ENCODE measurements at regions not wholly inside any gene's neighbourhood (a gene's known extent, or its start where the extent isn't known, plus 50 kb on each side); places are given as distances from the start of the nearest gene placed in this dataset.

DNA sequence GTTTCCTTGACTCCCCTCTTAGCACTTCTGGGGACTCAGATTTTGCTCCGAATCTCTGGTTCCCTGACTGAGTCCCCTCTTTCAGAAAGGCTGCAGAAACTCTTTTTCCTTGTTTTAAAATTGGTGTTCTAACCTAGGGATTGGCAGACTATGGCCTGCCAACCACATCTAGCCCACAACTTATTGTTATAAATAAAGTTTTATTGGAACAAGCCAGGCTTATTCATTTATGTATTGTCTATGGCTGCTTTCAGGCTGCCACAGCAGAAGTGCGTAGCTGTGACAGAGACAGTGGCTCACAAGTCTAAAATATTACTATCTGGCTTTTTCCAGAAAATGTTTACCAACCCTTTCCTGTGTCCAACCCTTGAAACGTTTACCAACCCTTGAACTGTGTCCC, 81.7 kb downstream of the IER5 start:
- TF ChIP-seq, protein P1, sequence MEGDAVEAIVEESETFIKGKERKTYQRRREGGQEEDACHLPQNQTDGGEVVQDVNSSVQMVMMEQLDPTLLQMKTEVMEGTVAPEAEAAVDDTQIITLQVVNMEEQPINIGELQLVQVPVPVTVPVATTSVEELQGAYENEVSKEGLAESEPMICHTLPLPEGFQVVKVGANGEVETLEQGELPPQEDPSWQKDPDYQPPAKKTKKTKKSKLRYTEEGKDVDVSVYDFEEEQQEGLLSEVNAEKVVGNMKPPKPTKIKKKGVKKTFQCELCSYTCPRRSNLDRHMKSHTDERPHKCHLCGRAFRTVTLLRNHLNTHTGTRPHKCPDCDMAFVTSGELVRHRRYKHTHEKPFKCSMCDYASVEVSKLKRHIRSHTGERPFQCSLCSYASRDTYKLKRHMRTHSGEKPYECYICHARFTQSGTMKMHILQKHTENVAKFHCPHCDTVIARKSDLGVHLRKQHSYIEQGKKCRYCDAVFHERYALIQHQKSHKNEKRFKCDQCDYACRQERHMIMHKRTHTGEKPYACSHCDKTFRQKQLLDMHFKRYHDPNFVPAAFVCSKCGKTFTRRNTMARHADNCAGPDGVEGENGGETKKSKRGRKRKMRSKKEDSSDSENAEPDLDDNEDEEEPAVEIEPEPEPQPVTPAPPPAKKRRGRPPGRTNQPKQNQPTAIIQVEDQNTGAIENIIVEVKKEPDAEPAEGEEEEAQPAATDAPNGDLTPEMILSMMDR (IDR thresholded peaks at IDR 0.05): no peak
- TF ChIP-seq POLR2A (IDR thresholded peaks at IDR 0.05): no peak
